Breast epithelium (tissue), 3 donors: ENCODE measurements at regions not wholly inside any gene's neighbourhood (a gene's known extent, or its start where the extent isn't known, plus 50 kb on each side); places are given as distances from the start of the nearest gene placed in this dataset.

Experiments used
- POLR2A ChIP-seq: fragments of 450-650 bp; IDR thresholded peaks from one replicate; pipeline ENCODE4 v1.6.1; 2016; ENCODE audit warnings: antibody characterized with exemption, mild to moderate bottlenecking, moderate library complexity
- POLR2AphosphoS5 ChIP-seq, 3 donors: sonication (generic); formaldehyde crosslinking; IDR thresholded peaks; one replicate each; pipeline ENCODE4 v1.6.1; 2017; ENCODE audit warnings: antibody characterized with exemption in 3 of 3
- TF ChIP-seq, protein P1 (sequence below), 3 donors: fragments of 450-650 bp; IDR thresholded peaks; one replicate each; pipeline ENCODE4 v1.5.1; 2016 to 2017; ENCODE audit warnings: antibody characterized with exemption in 3 of 3, mild to moderate bottlenecking in 3 of 3, moderate library complexity in 3 of 3

DNA sequence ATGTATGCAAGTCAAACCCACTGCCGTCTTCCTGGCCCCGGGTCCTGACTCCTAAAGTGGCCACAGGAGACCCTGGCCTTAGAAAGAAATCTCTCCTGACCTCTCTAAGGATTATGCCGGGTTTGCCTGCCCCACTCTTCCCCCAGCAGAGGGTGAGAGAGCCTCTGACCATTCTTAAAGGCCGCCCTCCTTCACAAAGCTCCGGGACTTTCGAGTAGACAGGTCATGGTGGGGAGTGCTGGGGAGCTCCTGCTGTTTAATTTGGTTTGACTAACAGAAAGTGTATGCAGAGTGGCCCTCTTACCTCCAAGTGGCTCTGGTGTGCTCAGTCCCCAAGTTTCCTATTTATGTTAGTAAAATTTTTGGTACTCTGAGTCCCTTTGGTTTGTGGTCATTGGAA is 111.8 kb downstream of the LRRC70 start:
- TF ChIP-seq, protein P1, sequence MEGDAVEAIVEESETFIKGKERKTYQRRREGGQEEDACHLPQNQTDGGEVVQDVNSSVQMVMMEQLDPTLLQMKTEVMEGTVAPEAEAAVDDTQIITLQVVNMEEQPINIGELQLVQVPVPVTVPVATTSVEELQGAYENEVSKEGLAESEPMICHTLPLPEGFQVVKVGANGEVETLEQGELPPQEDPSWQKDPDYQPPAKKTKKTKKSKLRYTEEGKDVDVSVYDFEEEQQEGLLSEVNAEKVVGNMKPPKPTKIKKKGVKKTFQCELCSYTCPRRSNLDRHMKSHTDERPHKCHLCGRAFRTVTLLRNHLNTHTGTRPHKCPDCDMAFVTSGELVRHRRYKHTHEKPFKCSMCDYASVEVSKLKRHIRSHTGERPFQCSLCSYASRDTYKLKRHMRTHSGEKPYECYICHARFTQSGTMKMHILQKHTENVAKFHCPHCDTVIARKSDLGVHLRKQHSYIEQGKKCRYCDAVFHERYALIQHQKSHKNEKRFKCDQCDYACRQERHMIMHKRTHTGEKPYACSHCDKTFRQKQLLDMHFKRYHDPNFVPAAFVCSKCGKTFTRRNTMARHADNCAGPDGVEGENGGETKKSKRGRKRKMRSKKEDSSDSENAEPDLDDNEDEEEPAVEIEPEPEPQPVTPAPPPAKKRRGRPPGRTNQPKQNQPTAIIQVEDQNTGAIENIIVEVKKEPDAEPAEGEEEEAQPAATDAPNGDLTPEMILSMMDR (IDR thresholded peaks at IDR 0.05), result no peak
- no peak for TF ChIP-seq POLR2A
- no peak for TF ChIP-seq POLR2AphosphoS5 (IDR thresholded peaks at IDR 0.05)
